Liver (tissue), 8 donors: ENCODE measurements at regions not wholly inside any gene's neighbourhood (a gene's known extent, or its start where the extent isn't known, plus 50 kb on each side); places are given as distances from the start of the nearest gene placed in this dataset.

Source experiments
- DNase-seq: peaks from one replicate; pipeline ENCODE4 v3.0.0-alpha.2; 2017; ENCODE audit warnings: low spot score
- H3K27ac ChIP-seq, 2 donors: one replicate each; pipeline ENCODE4 v1.7.0; 2013; ENCODE audit warnings: inconsistent platforms in 2 of 2, low read length in 2 of 2, control low read depth in 1 of 2, low read depth in 1 of 2, mild to moderate bottlenecking in 1 of 2
- H3K27me3 ChIP-seq, 4 donors: one replicate each; pipeline versions ENCODE4 v1.6.1 to v1.7.0; 2013; ENCODE audit warnings: low read length in 3 of 4, inconsistent platforms in 1 of 4, mild to moderate bottlenecking in 1 of 4, moderate library complexity in 1 of 4; ENCODE audit not compliant: control insufficient read depth in 4 of 4, insufficient read depth in 4 of 4
- H3K36me3 ChIP-seq, 4 donors: one replicate each; pipeline versions ENCODE4 v1.6.1 to v1.7.0; 2013; ENCODE audit warnings: low read length in 3 of 4, mild to moderate bottlenecking in 3 of 4, low read depth in 1 of 4, moderate library complexity in 1 of 4; ENCODE audit not compliant: control insufficient read depth in 4 of 4, insufficient read depth in 3 of 4
- H3K4me1 ChIP-seq, 4 donors: one replicate each; pipeline versions ENCODE4 v1.6.1 to v1.7.0; 2013; ENCODE audit warnings: low read length in 3 of 4, mild to moderate bottlenecking in 3 of 4, moderate library complexity in 1 of 4; ENCODE audit not compliant: control insufficient read depth in 4 of 4, insufficient read depth in 4 of 4
- H3K4me3 ChIP-seq, 3 donors: one replicate each; pipeline versions ENCODE4 v1.6.1 to v1.7.0; 2013; ENCODE audit warnings: low read length in 3 of 3, control low read depth in 1 of 3, low read depth in 1 of 3, mild to moderate bottlenecking in 1 of 3
- H3K9ac ChIP-seq, 2 donors: one replicate each; pipeline ENCODE4 v1.7.0; 2013; ENCODE audit warnings: low read length in 2 of 2, mild to moderate bottlenecking in 2 of 2, moderate library complexity in 2 of 2, control low read depth in 1 of 2, low read depth in 1 of 2
- H3K9me3 ChIP-seq, 4 donors: one replicate each; pipeline versions ENCODE4 v1.6.1 to v1.7.0; 2013; ENCODE audit warnings: low read length in 3 of 4; ENCODE audit not compliant: control insufficient read depth in 4 of 4
- ATF3 ChIP-seq: IDR thresholded peaks from 2 replicates; pipeline ENCODE4 v1.6.1; 2016; ENCODE audit warnings: antibody characterized with exemption
- CTCF ChIP-seq: fragments of 150-350 bp; IDR thresholded peaks from 2 replicates; pipeline ENCODE4 v1.5.1; 2017; ENCODE audit warnings: improper control_type of control experiment, low read depth, low read length; ENCODE audit not compliant: missing input control
- EGR1 ChIP-seq, 2 donors: IDR thresholded peaks; 2 replicates each; pipeline ENCODE4 v1.6.1; 2016 to 2018; ENCODE audit warnings: antibody characterized with exemption in 2 of 2, low read depth in 2 of 2
- FOXA1 ChIP-seq: IDR thresholded peaks from 2 replicates; pipeline ENCODE4 v1.6.1; 2016; ENCODE audit warnings: antibody characterized with exemption
- FOXA2 ChIP-seq: IDR thresholded peaks from 2 replicates; pipeline ENCODE4 v1.6.1; 2016; ENCODE audit warnings: antibody characterized with exemption
- GABPA ChIP-seq, 2 donors: IDR thresholded peaks in 1 of 2; conservative IDR thresholded peaks in 1 of 2; 2 replicates each; pipeline ENCODE4 v1.6.1; 2016; ENCODE audit warnings: antibody characterized with exemption in 2 of 2, mild to moderate bottlenecking in 1 of 2, moderate library complexity in 1 of 2
- HNF4A ChIP-seq, 2 donors: conservative IDR thresholded peaks; 2 replicates each; pipeline ENCODE4 v1.6.1; 2016; ENCODE audit warnings: antibody characterized with exemption in 2 of 2, mild to moderate bottlenecking in 2 of 2
- HNF4G ChIP-seq: IDR thresholded peaks from 2 replicates; pipeline ENCODE4 v1.6.1; 2016; ENCODE audit warnings: antibody characterized with exemption
- JUND ChIP-seq, 2 donors: IDR thresholded peaks; 2 replicates each; pipeline ENCODE4 v1.6.1; 2016; ENCODE audit warnings: antibody characterized with exemption in 2 of 2
- MAX ChIP-seq: IDR thresholded peaks from 2 replicates; pipeline ENCODE4 v1.6.1; 2016; ENCODE audit warnings: antibody characterized with exemption
- NR2F2 ChIP-seq: IDR thresholded peaks from 2 replicates; pipeline ENCODE4 v1.6.1; 2016; ENCODE audit warnings: antibody characterized with exemption
- RAD21 ChIP-seq, 2 donors: IDR thresholded peaks; 2 replicates each; pipeline ENCODE4 v1.6.1; 2016; ENCODE audit warnings: antibody characterized with exemption in 2 of 2, mild to moderate bottlenecking in 2 of 2
- REST ChIP-seq: IDR thresholded peaks from 2 replicates; pipeline ENCODE4 v1.6.1; 2016; ENCODE audit warnings: antibody characterized with exemption, mild to moderate bottlenecking
- SP1 ChIP-seq: IDR thresholded peaks from 2 replicates; pipeline ENCODE4 v1.6.1; 2018; ENCODE audit warnings: antibody characterized with exemption, mild to moderate bottlenecking
- TAF1 ChIP-seq: conservative IDR thresholded peaks from 2 replicates; pipeline ENCODE4 v1.6.1; 2016; ENCODE audit warnings: antibody characterized with exemption, mild to moderate bottlenecking
- YY1 ChIP-seq: IDR thresholded peaks from 2 replicates; pipeline ENCODE4 v1.6.1; 2016; ENCODE audit warnings: antibody characterized with exemption, mild to moderate bottlenecking
- ZBTB33 ChIP-seq: IDR thresholded peaks from 2 replicates; pipeline ENCODE4 v1.6.1; 2016; ENCODE audit warnings: antibody characterized with exemption
- WGBS: extraction: QIAGEN DNeasy Blood & Tissue Kit; methylation state at CpG from one replicate; pipeline ENCODE4 v1.1.7; 2013; 5-methylcytosine and 5-hydroxymethylcytosine counted together
- donor health status: healthy.
- donor health status: healthy.
- donor health status: healthy.
- donor health status: healthy.
- donor health status: healthy.

- TF ChIP-seq ZBTB33 = no peak
- TF ChIP-seq FOXA2 = no peak
- no peak for TF ChIP-seq FOXA1
- no peak for TF ChIP-seq TAF1
- no peak for TF ChIP-seq SP1
- TF ChIP-seq YY1 = no peak
- TF ChIP-seq MAX = no peak
- TF ChIP-seq NR2F2 = no peak
- no peak for TF ChIP-seq ATF3
- TF ChIP-seq GABPA (IDR thresholded peaks at IDR 0.05 in 1 of 2, conservative IDR thresholded peaks at IDR 0.05 in 1 of 2) = no peak
These were observed 76.2 kb upstream of the KIAA1217 start (continued) for GRCh38 chr10:24132741-24133140.

- Histone ChIP-seq H3K9ac (no peak overlapping the region), H3K27ac (no peak overlapping the region), H3K27me3 (no peaks in the 10 kb centered on the region), H3K4me1 (peaks cover 0 to under 1% (median 0%) of the 10 kb centered on the region in 4 donors), H3K36me3 (no peaks in the 10 kb centered on the region), H3K9me3 (no peaks in the 10 kb centered on the region), H3K4me3 (no peak overlapping the region)
- no peak for TF ChIP-seq FOXA1
- no peak for TF ChIP-seq HNF4G
- TF ChIP-seq YY1 = no peak
- TF ChIP-seq NR2F2 = no peak
- no peak for TF ChIP-seq FOXA2
- no peak for TF ChIP-seq REST
- TF ChIP-seq TAF1 = no peak
- TF ChIP-seq ATF3 = no peak
- no peak for TF ChIP-seq CTCF
- no peak for TF ChIP-seq MAX
- TF ChIP-seq EGR1 (IDR thresholded peaks at IDR 0.05; ENCODE audit: low read depth in 2 of 2) = no peak
- TF ChIP-seq GABPA (IDR thresholded peaks at IDR 0.05 in 1 of 2, conservative IDR thresholded peaks at IDR 0.05 in 1 of 2) = no peak
- TF ChIP-seq HNF4A (conservative IDR thresholded peaks at IDR 0.05) = no peak
- no peak for TF ChIP-seq RAD21 (IDR thresholded peaks at IDR 0.05)
- TF ChIP-seq SP1 = no peak
- TF ChIP-seq JUND (IDR thresholded peaks at IDR 0.05) = no peak
- no peak for DNase-seq
- 1% methylated on average over 1 of the region's 1 CpG for WGBS
These were observed 75.1 kb upstream of the KIAA1217 start for GRCh38 chr10:24133835-24134234.
